ENCODE measurements at regions not wholly inside any gene's neighbourhood (a gene's known extent, or its start where the extent isn't known, plus 50 kb on each side); places are given as distances from the start of the nearest gene placed in this dataset.

DNA sequence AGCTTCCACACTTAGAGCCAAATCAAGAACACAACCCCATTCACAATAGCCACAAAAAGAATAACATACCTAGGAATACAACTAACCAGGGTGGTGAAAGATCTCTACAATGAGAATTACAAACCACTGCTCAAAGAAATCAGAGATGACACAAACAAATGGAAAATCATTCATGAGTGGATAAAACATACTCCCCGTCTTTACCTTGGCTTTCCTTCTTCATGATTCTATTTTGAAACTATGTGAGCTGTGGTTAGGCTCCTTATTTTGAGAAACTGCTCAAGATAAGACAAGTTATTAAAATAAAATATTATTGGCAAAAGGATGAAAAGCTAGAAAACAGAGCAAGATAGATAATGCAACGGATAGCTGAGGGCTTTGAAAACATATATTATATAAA, 598.1 kb upstream of the FAT1 start:
- H3K9me1 ChIP-seq (ENCODE audit: control insufficient read depth, extremely low read depth, insufficient read depth, low read length) = no peaks in the 10 kb centered on the region
- TF ChIP-seq EZH2 (IDR thresholded peaks at IDR 0.05; ENCODE audit: low read length) = no peak
- TF ChIP-seq, protein P1, sequence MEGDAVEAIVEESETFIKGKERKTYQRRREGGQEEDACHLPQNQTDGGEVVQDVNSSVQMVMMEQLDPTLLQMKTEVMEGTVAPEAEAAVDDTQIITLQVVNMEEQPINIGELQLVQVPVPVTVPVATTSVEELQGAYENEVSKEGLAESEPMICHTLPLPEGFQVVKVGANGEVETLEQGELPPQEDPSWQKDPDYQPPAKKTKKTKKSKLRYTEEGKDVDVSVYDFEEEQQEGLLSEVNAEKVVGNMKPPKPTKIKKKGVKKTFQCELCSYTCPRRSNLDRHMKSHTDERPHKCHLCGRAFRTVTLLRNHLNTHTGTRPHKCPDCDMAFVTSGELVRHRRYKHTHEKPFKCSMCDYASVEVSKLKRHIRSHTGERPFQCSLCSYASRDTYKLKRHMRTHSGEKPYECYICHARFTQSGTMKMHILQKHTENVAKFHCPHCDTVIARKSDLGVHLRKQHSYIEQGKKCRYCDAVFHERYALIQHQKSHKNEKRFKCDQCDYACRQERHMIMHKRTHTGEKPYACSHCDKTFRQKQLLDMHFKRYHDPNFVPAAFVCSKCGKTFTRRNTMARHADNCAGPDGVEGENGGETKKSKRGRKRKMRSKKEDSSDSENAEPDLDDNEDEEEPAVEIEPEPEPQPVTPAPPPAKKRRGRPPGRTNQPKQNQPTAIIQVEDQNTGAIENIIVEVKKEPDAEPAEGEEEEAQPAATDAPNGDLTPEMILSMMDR (optimal IDR thresholded peaks at IDR 0.05 in 1 of 3, IDR thresholded peaks at IDR 0.05 in 1 of 3, conservative IDR thresholded peaks at IDR 0.05 in 1 of 3; ENCODE audit: extremely low read depth in 1 of 3, insufficient read depth in 2 of 3, low read length in 3 of 3) = no peak
- no peak overlapping the region for H3K4me2 ChIP-seq (ENCODE audit: control insufficient read depth, extremely low read depth, insufficient read depth, low read depth, low read length)
- H3K4me1 ChIP-seq (ENCODE audit: control insufficient read depth, extremely low read depth, insufficient read depth, low read length) = no peaks in the 10 kb centered on the region
- H3K9me3 ChIP-seq (ENCODE audit: control insufficient read depth, low read depth, low read length) = no peaks in the 10 kb centered on the region
- H3K9ac ChIP-seq (ENCODE audit: control insufficient read depth, extremely low read depth, insufficient read depth, low read length) = no peak overlapping the region
- DNase-seq (ENCODE audit: low read depth, low spot score) = no peak
- peaks cover 0 to 3% of the 10 kb centered on the region in 2 experiments for H3K36me3 ChIP-seq (ENCODE audit: control insufficient read depth in 2 of 2, extremely low read depth in 1 of 2, insufficient read depth in 2 of 2, low read length in 2 of 2)
- no peaks in the 10 kb centered on the region for H4K20me1 ChIP-seq (ENCODE audit: control insufficient read depth, extremely low read depth, insufficient read depth, low read length)
- H2AFZ ChIP-seq (ENCODE audit: control insufficient read depth, low read length) = no peak overlapping the region
- no peak overlapping the region for H3K4me3 ChIP-seq (ENCODE audit: control insufficient read depth in 2 of 3, extremely low read depth in 1 of 3, insufficient read depth in 2 of 3, low read depth in 1 of 3, low read length in 3 of 3)
- no peak for FAIRE-seq
- dilution Hi-C loops (cut with MboI; ENCODE audit: extremely low pct_ligation_motif_present, low sequenced_read_pairs) = no loop called here
- H3K27ac ChIP-seq (ENCODE audit: control insufficient read depth, insufficient read depth, low read length) = no peak overlapping the region
- H3K79me2 ChIP-seq (ENCODE audit: control insufficient read depth, insufficient read depth, low read length) = no peaks in the 10 kb centered on the region
- no peaks in the 10 kb centered on the region for H3K27me3 ChIP-seq (ENCODE audit: control insufficient read depth, extremely low read depth, insufficient read depth, low read length)

DNA sequence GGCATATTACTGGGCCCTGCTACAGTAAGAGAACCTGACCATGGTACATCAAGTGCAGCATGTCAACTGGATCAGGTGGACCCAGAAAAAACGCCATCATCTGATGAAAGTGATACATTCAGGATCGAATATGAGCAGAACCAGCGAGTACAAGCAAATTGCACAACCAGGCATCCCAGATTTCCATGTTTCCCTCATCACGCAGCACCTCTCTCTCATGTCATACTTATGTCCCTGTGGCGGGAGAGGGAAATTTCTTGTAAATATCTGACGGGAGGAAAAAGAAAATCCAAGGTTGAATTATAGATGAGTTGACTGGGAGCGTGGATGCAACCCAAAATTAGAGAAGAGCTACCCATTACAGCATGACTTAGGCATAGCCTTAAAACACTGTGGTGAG, 608.5 kb upstream of the FAT1 start:
- Histone ChIP-seq H3K27ac (ENCODE audit: control insufficient read depth, insufficient read depth, low read length) (no peak overlapping the region), H3K4me3 (ENCODE audit: control insufficient read depth in 2 of 3, extremely low read depth in 1 of 3, insufficient read depth in 2 of 3, low read depth in 1 of 3, low read length in 3 of 3) (no peak overlapping the region), H3K4me2 (ENCODE audit: control insufficient read depth, extremely low read depth, insufficient read depth, low read depth, low read length) (no peak overlapping the region), H3K79me2 (ENCODE audit: control insufficient read depth, insufficient read depth, low read length) (no peaks in the 10 kb centered on the region), H3K9me1 (ENCODE audit: control insufficient read depth, extremely low read depth, insufficient read depth, low read length) (no peaks in the 10 kb centered on the region), H3K27me3 (ENCODE audit: control insufficient read depth, extremely low read depth, insufficient read depth, low read length) (no peaks in the 10 kb centered on the region), H4K20me1 (ENCODE audit: control insufficient read depth, extremely low read depth, insufficient read depth, low read length) (no peaks in the 10 kb centered on the region), H3K9ac (ENCODE audit: control insufficient read depth, extremely low read depth, insufficient read depth, low read length) (no peak overlapping the region), H2AFZ (ENCODE audit: control insufficient read depth, low read length) (no peak overlapping the region), H3K36me3 (ENCODE audit: control insufficient read depth in 2 of 2, extremely low read depth in 1 of 2, insufficient read depth in 2 of 2, low read length in 2 of 2) (no peaks in the 10 kb centered on the region), H3K4me1 (ENCODE audit: control insufficient read depth, extremely low read depth, insufficient read depth, low read length) (no peaks in the 10 kb centered on the region), H3K9me3 (ENCODE audit: control insufficient read depth, low read depth, low read length) (no peaks in the 10 kb centered on the region)
- DNase-seq (ENCODE audit: low read depth, low spot score) (no peak), FAIRE-seq (no peak)
- TF ChIP-seq, protein P1 (optimal IDR thresholded peaks at IDR 0.05 in 1 of 3, IDR thresholded peaks at IDR 0.05 in 1 of 3, conservative IDR thresholded peaks at IDR 0.05 in 1 of 3; ENCODE audit: extremely low read depth in 1 of 3, insufficient read depth in 2 of 3, low read length in 3 of 3) = no peak
- TF ChIP-seq EZH2 (IDR thresholded peaks at IDR 0.05; ENCODE audit: low read length) = no peak
- dilution Hi-C loops (cut with MboI; ENCODE audit: extremely low pct_ligation_motif_present, low sequenced_read_pairs) = no loop called here
